A549 (cell line): ENCODE measurements at regions not wholly inside any gene's neighbourhood (a gene's known extent, or its start where the extent isn't known, plus 50 kb on each side); places are given as distances from the start of the nearest gene placed in this dataset.

Experiments used
- EP300 ChIP-seq, 2 experiments: fragments of >200 bp; sonication (Bioruptor Twin); formaldehyde crosslinking; IDR thresholded peaks; 2 replicates in 1 of 2; 3 replicates in 1 of 2; pipeline ENCODE4 v1.6.1; 2016 to 2017
- KDM5A ChIP-seq: fragments of 200-600 bp; sonication (generic); IDR thresholded peaks from 2 replicates; pipeline ENCODE4 v1.6.1; 2016; ENCODE audit warnings: antibody characterized with exemption, mild to moderate bottlenecking
- NPAS2 ChIP-seq: fragments of 250-450 bp; sonication (Bioruptor Pico); IDR thresholded peaks from 2 replicates; pipeline ENCODE4 v1.8.0; 2022; ENCODE audit warnings: mild to moderate bottlenecking, moderate library complexity, borderline replicate concordance
- SMC3 ChIP-seq: fragments of >200 bp; sonication (Bioruptor Twin); formaldehyde crosslinking; IDR thresholded peaks from 3 replicates; pipeline ENCODE4 v1.6.1; 2018; ENCODE audit warnings: inconsistent platforms
- TF ChIP-seq, protein P1 (sequence below): fragments of 450-650 bp; IDR thresholded peaks from 2 replicates; pipeline ENCODE4 v1.6.1; 2014; ENCODE audit warnings: antibody characterized with exemption
- TF ChIP-seq, protein P2 (sequence below): IDR thresholded peaks from 2 replicates; pipeline ENCODE4 v1.6.1; 2012
- TF ChIP-seq, protein P3 (sequence below): fragments of >200 bp; sonication (Bioruptor Twin); formaldehyde crosslinking; IDR thresholded peaks from 3 replicates; pipeline ENCODE4 v1.6.1; 2016
- TF ChIP-seq, protein P4 (sequence below): fragments of >200 bp; sonication (Bioruptor Twin); formaldehyde crosslinking; IDR thresholded peaks from 3 replicates; pipeline ENCODE4 v1.5.1; 2016
- TF ChIP-seq, protein P5 (sequence below): fragments of 200-600 bp; sonication (generic); IDR thresholded peaks from 2 replicates; pipeline ENCODE4 v1.6.1; 2016; ENCODE audit warnings: antibody characterized with exemption, mild to moderate bottlenecking, moderate library complexity

DNA sequence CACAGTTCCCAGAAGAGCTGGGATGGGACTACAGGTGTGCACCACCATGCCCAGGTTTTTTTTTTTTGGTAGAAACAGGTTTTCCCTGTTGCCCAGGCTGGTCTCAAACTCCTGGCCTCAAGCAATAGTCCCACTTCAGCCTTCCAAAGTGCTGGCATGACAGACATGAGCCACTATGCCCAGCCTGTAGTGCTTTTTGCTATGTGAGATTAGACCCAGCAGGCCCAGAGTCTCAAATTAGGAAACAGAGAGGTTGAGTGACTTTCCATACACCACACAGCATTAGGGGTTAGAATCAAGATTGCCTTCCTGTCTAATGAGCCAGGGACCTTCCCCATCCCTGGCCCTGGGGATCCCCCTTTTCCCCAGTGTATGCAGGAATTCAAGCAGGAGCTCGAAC, 90.8 kb upstream of the KCTD7 start:
- TF ChIP-seq KDM5A, result no peak
- TF ChIP-seq, protein P1, sequence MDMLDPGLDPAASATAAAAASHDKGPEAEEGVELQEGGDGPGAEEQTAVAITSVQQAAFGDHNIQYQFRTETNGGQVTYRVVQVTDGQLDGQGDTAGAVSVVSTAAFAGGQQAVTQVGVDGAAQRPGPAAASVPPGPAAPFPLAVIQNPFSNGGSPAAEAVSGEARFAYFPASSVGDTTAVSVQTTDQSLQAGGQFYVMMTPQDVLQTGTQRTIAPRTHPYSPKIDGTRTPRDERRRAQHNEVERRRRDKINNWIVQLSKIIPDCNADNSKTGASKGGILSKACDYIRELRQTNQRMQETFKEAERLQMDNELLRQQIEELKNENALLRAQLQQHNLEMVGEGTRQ, result no peak
- TF ChIP-seq SMC3, result no peak
- TF ChIP-seq, protein P2, sequence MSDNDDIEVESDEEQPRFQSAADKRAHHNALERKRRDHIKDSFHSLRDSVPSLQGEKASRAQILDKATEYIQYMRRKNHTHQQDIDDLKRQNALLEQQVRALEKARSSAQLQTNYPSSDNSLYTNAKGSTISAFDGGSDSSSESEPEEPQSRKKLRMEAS, result no peak
- TF ChIP-seq, protein P3, sequence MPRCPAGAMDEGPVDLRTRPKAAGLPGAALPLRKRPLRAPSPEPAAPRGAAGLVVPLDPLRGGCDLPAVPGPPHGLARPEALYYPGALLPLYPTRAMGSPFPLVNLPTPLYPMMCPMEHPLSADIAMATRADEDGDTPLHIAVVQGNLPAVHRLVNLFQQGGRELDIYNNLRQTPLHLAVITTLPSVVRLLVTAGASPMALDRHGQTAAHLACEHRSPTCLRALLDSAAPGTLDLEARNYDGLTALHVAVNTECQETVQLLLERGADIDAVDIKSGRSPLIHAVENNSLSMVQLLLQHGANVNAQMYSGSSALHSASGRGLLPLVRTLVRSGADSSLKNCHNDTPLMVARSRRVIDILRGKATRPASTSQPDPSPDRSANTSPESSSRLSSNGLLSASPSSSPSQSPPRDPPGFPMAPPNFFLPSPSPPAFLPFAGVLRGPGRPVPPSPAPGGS, result no peak
- TF ChIP-seq, protein P4, sequence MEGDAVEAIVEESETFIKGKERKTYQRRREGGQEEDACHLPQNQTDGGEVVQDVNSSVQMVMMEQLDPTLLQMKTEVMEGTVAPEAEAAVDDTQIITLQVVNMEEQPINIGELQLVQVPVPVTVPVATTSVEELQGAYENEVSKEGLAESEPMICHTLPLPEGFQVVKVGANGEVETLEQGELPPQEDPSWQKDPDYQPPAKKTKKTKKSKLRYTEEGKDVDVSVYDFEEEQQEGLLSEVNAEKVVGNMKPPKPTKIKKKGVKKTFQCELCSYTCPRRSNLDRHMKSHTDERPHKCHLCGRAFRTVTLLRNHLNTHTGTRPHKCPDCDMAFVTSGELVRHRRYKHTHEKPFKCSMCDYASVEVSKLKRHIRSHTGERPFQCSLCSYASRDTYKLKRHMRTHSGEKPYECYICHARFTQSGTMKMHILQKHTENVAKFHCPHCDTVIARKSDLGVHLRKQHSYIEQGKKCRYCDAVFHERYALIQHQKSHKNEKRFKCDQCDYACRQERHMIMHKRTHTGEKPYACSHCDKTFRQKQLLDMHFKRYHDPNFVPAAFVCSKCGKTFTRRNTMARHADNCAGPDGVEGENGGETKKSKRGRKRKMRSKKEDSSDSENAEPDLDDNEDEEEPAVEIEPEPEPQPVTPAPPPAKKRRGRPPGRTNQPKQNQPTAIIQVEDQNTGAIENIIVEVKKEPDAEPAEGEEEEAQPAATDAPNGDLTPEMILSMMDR, result no peak
- TF ChIP-seq NPAS2 (CRISPR knock-in tag), result no peak
- no peak for TF ChIP-seq EP300 (IDR thresholded peaks at IDR 0.05)
- TF ChIP-seq, protein P5, sequence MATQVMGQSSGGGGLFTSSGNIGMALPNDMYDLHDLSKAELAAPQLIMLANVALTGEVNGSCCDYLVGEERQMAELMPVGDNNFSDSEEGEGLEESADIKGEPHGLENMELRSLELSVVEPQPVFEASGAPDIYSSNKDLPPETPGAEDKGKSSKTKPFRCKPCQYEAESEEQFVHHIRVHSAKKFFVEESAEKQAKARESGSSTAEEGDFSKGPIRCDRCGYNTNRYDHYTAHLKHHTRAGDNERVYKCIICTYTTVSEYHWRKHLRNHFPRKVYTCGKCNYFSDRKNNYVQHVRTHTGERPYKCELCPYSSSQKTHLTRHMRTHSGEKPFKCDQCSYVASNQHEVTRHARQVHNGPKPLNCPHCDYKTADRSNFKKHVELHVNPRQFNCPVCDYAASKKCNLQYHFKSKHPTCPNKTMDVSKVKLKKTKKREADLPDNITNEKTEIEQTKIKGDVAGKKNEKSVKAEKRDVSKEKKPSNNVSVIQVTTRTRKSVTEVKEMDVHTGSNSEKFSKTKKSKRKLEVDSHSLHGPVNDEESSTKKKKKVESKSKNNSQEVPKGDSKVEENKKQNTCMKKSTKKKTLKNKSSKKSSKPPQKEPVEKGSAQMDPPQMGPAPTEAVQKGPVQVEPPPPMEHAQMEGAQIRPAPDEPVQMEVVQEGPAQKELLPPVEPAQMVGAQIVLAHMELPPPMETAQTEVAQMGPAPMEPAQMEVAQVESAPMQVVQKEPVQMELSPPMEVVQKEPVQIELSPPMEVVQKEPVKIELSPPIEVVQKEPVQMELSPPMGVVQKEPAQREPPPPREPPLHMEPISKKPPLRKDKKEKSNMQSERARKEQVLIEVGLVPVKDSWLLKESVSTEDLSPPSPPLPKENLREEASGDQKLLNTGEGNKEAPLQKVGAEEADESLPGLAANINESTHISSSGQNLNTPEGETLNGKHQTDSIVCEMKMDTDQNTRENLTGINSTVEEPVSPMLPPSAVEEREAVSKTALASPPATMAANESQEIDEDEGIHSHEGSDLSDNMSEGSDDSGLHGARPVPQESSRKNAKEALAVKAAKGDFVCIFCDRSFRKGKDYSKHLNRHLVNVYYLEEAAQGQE, result no peak
